ENCODE measurements at regions not wholly inside any gene's neighbourhood (a gene's known extent, or its start where the extent isn't known, plus 50 kb on each side); places are given as distances from the start of the nearest gene placed in this dataset.

- DNase-seq (ENCODE audit: low read depth): no peak
Observed at GRCh38 chr10:20978617-20979016, 81.5 kb upstream of the NEBL start.

DNA sequence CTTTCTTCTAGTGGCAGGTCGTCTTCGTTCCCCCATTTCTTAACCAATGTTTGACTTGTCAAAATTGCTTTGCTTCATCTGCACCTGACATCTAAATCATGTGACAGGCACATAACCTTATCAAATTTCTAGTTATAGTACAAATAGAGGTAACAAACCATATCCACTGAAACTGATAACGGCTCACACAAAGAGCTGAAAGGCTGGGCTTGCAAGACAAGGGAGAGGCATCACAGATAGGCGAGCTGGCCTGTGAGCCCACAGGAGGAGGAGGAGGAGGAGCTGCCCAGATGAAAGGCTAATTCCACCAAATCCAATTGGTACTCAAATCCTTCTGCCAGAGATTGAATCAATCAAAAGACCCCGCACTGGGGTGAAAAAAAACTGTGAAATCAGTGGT, 80.2 kb upstream of the NEBL start:
- no peak for DNase-seq (ENCODE audit: low read depth)

GRCh38 chr10:20976891-20977290, 79.8 kb upstream of the NEBL start:
- DNase-seq (ENCODE audit: low read depth): no peak

DNA sequence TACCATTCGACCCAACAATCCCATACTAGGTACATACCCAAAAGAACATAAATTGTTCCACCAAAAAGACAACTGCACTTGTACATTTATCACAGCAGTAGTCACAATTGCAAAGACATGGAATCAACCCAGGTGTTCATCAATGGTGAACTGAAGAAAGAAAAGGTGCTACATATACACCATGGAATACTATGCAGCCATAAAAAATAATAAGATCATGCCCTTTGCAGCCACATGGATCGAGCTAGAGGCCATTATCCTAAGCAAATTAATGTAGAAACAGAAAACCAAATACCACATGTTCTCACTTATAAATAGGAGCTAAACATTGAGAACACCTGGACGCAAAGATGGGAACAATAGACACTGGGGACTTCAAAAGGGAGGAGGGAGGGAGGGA, 79.3 kb upstream of the NEBL start:
- DNase-seq (ENCODE audit: low read depth): no peak

DNA sequence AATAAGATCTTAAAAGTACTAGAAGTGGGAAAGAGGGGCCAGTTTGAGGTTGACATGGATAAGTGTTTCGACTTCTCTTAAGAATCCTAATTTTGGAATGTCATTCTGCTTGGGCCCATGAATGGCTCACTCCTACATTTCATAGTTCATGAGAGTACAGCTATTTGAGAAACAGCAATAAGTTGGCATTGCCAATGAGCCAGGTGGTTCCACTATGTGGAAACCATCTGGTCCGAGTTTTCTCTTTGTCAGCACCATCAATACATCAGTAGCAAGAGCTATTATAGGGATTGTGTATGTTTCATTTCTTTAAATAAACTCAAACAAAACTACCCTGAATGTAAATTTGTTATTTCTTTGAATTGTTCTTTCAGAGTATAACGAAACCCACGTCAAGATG, 78.1 kb upstream of the NEBL start:
- DNase-seq (ENCODE audit: low read depth): no peak

DNA sequence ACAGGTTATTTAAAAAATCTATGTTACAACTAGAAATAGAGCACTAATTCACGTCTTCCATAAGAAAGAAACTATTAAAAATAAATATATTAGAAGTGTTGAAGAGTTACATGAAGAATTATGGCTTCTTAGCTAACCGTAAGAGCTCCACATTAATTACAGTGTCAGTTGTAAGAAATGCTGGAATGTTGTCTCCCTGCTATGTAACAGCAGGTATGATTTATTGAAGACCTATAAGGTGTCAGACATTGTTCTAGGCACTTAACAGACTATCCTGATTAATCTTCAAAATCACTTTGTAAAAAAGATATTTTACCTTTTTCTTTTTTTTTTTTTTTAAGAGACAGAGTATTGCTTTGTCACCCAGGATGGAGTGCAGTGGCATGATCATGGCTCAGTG, 75.8 kb upstream of the NEBL start:
- no peak for DNase-seq (ENCODE audit: low read depth)

DNA sequence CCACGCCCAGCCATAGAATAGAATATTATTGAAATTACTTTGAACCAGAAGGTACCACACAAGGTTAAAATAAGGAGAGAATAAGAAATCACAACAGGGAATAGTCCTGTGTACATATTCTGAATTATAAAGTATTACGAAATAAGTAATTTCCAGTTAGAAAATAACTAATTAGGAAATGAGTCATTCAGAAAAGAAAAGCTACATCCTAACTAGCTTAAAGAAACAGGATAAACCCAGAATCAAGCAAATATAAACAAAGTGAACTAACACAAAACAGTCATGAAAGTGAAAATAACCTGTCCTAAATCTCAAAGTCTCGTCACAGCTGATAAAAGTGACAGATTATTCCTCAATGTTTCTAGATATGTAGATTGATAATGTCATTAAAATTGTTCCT, 74.8 kb upstream of the NEBL start:
- no peak for DNase-seq (ENCODE audit: low read depth)

GRCh38 chr10:20970708-20971107, 73.6 kb upstream of the NEBL start:
- DNase-seq (ENCODE audit: low read depth): no peak

GRCh38 chr10:20970044-20970443, 72.9 kb upstream of the NEBL start:
- no peak for DNase-seq (ENCODE audit: low read depth)

GRCh38 chr10:20966426-20966825, 69.3 kb upstream of the NEBL start:
- no peak for DNase-seq (ENCODE audit: low read depth)

- no peak for DNase-seq (ENCODE audit: low read depth)
Observed at GRCh38 chr10:20963721-20964595, 66.8 kb upstream of the NEBL start.

DNA sequence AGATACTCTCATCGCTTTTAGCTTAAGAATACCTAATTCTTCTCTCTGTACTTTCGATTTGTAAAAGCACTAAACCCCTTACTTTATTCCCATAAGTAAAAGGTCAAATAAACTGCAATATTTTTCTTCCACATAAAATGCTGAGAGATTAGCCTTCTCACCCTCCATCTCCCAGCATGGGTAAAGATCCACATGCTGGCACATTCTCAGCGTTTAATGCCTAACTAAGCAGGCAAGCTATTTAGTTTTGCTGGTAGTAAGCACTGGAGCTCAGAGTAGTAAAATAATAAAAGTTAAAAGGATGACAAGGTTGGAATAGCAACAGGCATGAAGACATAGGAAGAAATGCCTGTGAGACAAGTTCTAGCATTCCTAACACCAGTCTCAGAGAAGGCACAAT, 65.9 kb upstream of the NEBL start:
- DNase-seq (ENCODE audit: low read depth): no peak

GRCh38 chr10:20962165-20962564, 65.1 kb upstream of the NEBL start:
- no peak for DNase-seq (ENCODE audit: low read depth)

GRCh38 chr10:20959242-20959641, 62.1 kb upstream of the NEBL start:
- no peak for DNase-seq (ENCODE audit: low read depth)

DNA sequence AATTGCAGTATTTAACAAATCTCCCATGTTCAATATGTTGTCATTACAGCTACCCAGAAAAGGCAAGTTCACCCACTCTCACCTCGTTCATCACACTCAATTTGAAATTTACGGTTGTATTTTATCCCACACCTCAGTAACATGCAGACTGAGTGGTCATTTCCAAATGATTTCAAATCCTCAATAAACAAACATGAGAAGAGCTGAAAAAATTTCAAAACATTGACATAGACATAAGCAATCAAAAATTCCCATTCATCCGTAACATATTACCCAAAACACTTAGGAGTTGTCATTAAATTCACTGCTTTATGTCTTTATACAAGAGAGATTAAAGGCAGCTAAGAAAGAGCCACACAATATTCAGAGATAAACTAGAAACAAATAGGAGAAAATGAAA, 61.7 kb upstream of the NEBL start:
- DNase-seq (ENCODE audit: low read depth): no peak

GRCh38 chr10:20958225-20958624, 61.1 kb upstream of the NEBL start:
- DNase-seq (ENCODE audit: low read depth): no peak

- no peak for DNase-seq (ENCODE audit: low read depth)
Observed at GRCh38 chr10:20957744-20958143, 60.6 kb upstream of the NEBL start.

GRCh38 chr10:20956843-20957242, 59.7 kb upstream of the NEBL start:
- no peak for DNase-seq (ENCODE audit: low read depth)

DNA sequence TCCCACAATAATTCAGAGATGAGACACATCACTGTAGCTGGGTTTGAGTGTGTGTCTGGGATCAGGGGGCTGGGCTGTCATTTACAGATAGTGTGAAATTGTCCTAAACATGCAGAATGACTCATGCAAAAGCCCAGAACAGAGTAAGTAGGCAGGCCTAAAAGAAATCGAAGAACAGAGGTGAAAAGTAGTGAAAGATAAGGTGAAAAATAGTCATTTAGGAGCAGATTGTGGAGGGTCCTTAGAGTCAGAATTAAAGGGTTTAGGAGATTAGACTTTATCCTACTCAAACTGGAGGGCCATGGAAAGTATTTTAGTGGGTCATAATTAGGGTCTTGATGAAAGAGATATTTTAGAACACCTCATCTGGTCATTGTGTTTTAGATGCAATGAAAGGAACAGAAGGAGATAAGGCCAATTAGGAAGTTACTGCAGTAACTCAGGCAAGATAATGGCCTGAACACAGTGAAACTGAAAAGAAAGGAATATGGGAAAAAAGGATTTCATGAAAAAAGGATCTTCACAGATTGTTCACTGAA, 58.3 kb upstream of the NEBL start:
- no peak for DNase-seq (ENCODE audit: low read depth)

DNA sequence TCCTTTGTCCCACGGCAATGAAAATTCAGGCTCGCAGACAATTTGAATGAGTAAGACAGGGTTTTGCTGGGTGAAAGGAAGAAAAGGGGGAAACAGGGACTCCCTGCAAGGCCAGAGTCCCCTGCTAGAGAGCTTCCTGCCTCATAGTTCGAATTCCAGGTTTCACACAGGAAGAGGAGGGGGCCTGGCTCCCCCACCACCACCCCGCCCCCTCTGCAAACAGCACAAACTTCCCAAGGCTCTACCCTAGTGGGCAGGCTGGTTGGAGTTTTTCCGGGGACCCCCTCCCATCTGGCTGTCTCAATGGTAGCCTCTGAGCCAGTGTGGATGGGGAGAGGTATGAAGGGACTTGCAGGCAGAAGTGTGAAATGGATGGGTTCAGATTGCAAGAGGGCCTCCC, 57.4 kb upstream of the NEBL start:
- DNase-seq (ENCODE audit: low read depth): no peak

DNA sequence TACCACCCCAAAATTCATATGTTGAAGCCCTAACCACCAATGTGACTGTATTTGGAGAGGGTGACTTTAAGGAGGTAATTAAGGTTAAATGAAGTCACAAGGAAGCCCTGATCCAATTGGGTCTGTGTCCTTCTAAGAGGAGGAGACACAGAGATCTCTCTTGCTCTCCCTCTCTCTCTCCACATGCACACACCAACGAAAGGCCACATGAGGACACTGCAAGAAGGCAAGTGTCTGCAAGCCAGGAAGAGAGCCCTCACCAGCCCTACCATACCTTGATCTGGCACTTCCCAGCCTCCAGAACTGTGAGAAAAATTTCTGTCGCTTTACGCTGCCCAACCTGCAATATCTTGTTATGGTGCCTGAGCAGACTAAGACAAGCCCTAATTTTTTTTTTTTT, 56.0 kb upstream of the NEBL start:
- no peak for DNase-seq (ENCODE audit: low read depth)

- no peak for DNase-seq (ENCODE audit: low read depth)
Observed at GRCh38 chr10:20949967-20950366, 52.9 kb upstream of the NEBL start.

GRCh38 chr10:20948686-20949327, 51.7 kb upstream of the NEBL start:
- DNase-seq (ENCODE audit: low read depth): no peak

All from CMK (cell line).